ENCODE measurements at regions not wholly inside any gene's neighbourhood (a gene's known extent, or its start where the extent isn't known, plus 50 kb on each side); places are given as distances from the start of the nearest gene placed in this dataset.

- DNase-seq (ENCODE audit: low spot score in 2 of 2) = peak in 1 of 2 donors; percentile 33
- TF ChIP-seq, protein P1, sequence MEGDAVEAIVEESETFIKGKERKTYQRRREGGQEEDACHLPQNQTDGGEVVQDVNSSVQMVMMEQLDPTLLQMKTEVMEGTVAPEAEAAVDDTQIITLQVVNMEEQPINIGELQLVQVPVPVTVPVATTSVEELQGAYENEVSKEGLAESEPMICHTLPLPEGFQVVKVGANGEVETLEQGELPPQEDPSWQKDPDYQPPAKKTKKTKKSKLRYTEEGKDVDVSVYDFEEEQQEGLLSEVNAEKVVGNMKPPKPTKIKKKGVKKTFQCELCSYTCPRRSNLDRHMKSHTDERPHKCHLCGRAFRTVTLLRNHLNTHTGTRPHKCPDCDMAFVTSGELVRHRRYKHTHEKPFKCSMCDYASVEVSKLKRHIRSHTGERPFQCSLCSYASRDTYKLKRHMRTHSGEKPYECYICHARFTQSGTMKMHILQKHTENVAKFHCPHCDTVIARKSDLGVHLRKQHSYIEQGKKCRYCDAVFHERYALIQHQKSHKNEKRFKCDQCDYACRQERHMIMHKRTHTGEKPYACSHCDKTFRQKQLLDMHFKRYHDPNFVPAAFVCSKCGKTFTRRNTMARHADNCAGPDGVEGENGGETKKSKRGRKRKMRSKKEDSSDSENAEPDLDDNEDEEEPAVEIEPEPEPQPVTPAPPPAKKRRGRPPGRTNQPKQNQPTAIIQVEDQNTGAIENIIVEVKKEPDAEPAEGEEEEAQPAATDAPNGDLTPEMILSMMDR (IDR thresholded peaks at IDR 0.05) = peak; percentile 44 to 67 (median 54)
- no peak for TF ChIP-seq POLR2A (IDR thresholded peaks at IDR 0.05)
- Histone ChIP-seq H3K4me1 (peaks cover 0 to 2% (median 0%) of the 10 kb centered on the region in 4 donors), H3K27me3 (no peaks in the 10 kb centered on the region), H3K4me3 (no peak overlapping the region), H3K36me3 (no peaks in the 10 kb centered on the region), H3K9me3 (peaks cover 0 to 6% (median 0%) of the 10 kb centered on the region in 4 donors), H3K27ac (no peak overlapping the region)
- WGBS, 2 donors = 77% methylated on average over 5 of the region's 5 CpGs
These were observed 56.2 kb upstream of the RIPOR2 start for GRCh38 chr6:24991810-24992467.

DNA sequence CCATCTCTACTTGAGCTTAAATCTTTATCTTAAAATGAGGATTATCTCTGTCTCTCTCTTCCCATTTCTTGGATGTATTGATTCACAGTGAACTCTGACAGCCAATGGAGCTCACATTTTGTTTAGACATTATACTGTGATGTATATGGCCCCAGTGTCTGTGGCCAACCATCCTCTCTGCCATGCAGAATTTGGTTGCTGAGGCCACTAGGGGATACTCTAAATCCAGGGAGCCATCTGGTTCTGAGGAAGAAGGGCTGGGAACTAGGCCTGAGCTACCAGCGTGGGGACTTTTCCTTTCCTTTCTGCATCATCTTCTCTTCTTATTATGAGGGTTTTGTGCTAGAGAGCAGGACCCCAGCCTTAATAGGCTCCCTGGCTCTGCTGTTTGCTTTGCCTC lies 59.1 kb upstream of the RIPOR2 start:
- TF ChIP-seq POLR2A (IDR thresholded peaks at IDR 0.05) = no peak
- TF ChIP-seq, protein P1 (IDR thresholded peaks at IDR 0.05) = no peak
- TF ChIP-seq EP300 (IDR thresholded peaks at IDR 0.05) = no peak
- no peak overlapping the region for H3K27ac ChIP-seq
- no peak overlapping the region for H3K4me3 ChIP-seq
- DNase-seq (ENCODE audit: low spot score in 2 of 2) = no peak
- H3K36me3 ChIP-seq = no peaks in the 10 kb centered on the region
- peaks cover 0 to 7% (median 0%) of the 10 kb centered on the region in 4 donors for H3K4me1 ChIP-seq
- 86 to 96% methylated on average over 1 of the region's 1 CpG for WGBS, 2 donors
- peaks cover 0 to 6% (median 0%) of the 10 kb centered on the region in 4 donors for H3K9me3 ChIP-seq
- H3K27me3 ChIP-seq = no peaks in the 10 kb centered on the region

GRCh38 chr6:24995270-24995669 lies 59.5 kb upstream of the RIPOR2 start:
- Histone ChIP-seq H3K27me3 (no peaks in the 10 kb centered on the region), H3K4me3 (no peak overlapping the region), H3K36me3 (no peaks in the 10 kb centered on the region), H3K4me1 (peaks cover 0 to 7% (median 0%) of the 10 kb centered on the region in 4 donors), H3K9me3 (peaks cover 0 to 6% (median 0%) of the 10 kb centered on the region in 4 donors), H3K27ac (no peak overlapping the region)
- WGBS, 2 donors = 74 to 75% methylated on average over 4 of the region's 4 CpGs
- DNase-seq (ENCODE audit: low spot score in 2 of 2) = no peak
- TF ChIP-seq, protein P1 (IDR thresholded peaks at IDR 0.05) = no peak
- TF ChIP-seq POLR2A (IDR thresholded peaks at IDR 0.05) (no peak), EP300 (IDR thresholded peaks at IDR 0.05) (no peak)

GRCh38 chr6:24996269-24996836 lies 60.6 kb upstream of the RIPOR2 start:
- H3K36me3 ChIP-seq = no peaks in the 10 kb centered on the region
- H3K9me3 ChIP-seq = peaks cover 0 to 6% (median 0%) of the 10 kb centered on the region in 4 donors
- no peak for DNase-seq (ENCODE audit: low spot score in 2 of 2)
- H3K4me1 ChIP-seq = peaks cover 0 to 7% (median 0%) of the 10 kb centered on the region in 4 donors
- TF ChIP-seq POLR2A (IDR thresholded peaks at IDR 0.05) = no peak
- TF ChIP-seq, protein P1 (IDR thresholded peaks at IDR 0.05) = no peak
- TF ChIP-seq EP300 (IDR thresholded peaks at IDR 0.05) = no peak
- H3K4me3 ChIP-seq = no peak overlapping the region
- H3K27me3 ChIP-seq = no peaks in the 10 kb centered on the region
- no peak overlapping the region for H3K27ac ChIP-seq
- 58 to 61% methylated on average over 5 of the region's 5 CpGs for WGBS, 2 donors

DNA sequence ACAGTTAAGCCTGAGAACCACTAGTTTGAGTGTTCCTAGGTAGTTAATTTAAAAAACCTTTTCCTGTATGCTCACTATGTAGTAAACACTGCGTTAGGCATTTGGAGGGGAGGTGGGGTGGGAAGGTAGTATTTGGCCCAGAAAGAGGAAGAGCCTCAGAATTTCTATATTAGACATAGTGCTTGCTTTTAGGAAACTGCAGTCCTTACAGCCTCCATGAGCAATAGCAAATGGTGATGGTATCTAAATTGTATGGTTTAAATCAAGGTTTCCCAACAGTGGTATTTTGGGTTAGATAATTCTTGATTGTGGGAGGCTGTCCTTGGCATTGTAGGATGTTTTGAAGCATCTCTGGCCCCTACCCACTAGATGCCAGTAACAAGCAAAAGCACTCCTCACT lies 61.5 kb upstream of the RIPOR2 start:
- H3K4me3 ChIP-seq = no peak overlapping the region
- H3K27me3 ChIP-seq = no peaks in the 10 kb centered on the region
- WGBS, 2 donors = 85% methylated on average over 1 of the region's 1 CpG
- H3K27ac ChIP-seq = no peak overlapping the region
- no peaks in the 10 kb centered on the region for H3K36me3 ChIP-seq
- peaks cover 0 to 7% (median 0%) of the 10 kb centered on the region in 4 donors for H3K4me1 ChIP-seq
- TF ChIP-seq EP300 (IDR thresholded peaks at IDR 0.05) = no peak
- TF ChIP-seq, protein P1 (IDR thresholded peaks at IDR 0.05) = no peak
- no peak for TF ChIP-seq POLR2A (IDR thresholded peaks at IDR 0.05)
- no peak for DNase-seq (ENCODE audit: low spot score in 2 of 2)
- H3K9me3 ChIP-seq = peaks cover 0 to 6% (median 0%) of the 10 kb centered on the region in 4 donors
